Hepatocyte (in vitro differentiated cells): ENCODE measurements at regions not wholly inside any gene's neighbourhood (a gene's known extent, or its start where the extent isn't known, plus 50 kb on each side); places are given as distances from the start of the nearest gene placed in this dataset.

Source experiments
- CTCF ChIP-seq: fragments of 200-600 bp; sonication (generic); IDR thresholded peaks from 2 replicates; pipeline ENCODE4 v1.5.1; 2016; ENCODE audit warnings: antibody characterized with exemption, mild to moderate bottlenecking; ENCODE audit not compliant: poor library complexity
- EZH2 ChIP-seq: fragments of 200-600 bp; sonication (generic); IDR thresholded peaks from 2 replicates; pipeline ENCODE4 v1.6.1; 2016; ENCODE audit warnings: antibody characterized with exemption, mild to moderate bottlenecking, borderline replicate concordance
- EZH2phosphoT487 ChIP-seq: fragments of 200-600 bp; sonication (generic); IDR thresholded peaks from one replicate; pipeline ENCODE4 v1.6.1; 2018; ENCODE audit warnings: antibody characterized with exemption, mild to moderate bottlenecking, low read depth, moderate library complexity; ENCODE audit not compliant: unreplicated experiment, severe bottlenecking

GRCh38 chr19:5253406-5254110, 87.1 kb downstream of the PTPRS start:
- no peak for TF ChIP-seq CTCF
- no peak for TF ChIP-seq EZH2
- no peak for TF ChIP-seq EZH2phosphoT487
